ENCODE measurements at regions not wholly inside any gene's neighbourhood (a gene's known extent, or its start where the extent isn't known, plus 50 kb on each side); places are given as distances from the start of the nearest gene placed in this dataset.

GRCh38 chr1:172976222-172977041 lies 74.3 kb downstream of the TNFSF18 start:
- no peak for DNase-seq (ENCODE audit: low read depth in 2 of 2, low spot score in 1 of 2)

DNA sequence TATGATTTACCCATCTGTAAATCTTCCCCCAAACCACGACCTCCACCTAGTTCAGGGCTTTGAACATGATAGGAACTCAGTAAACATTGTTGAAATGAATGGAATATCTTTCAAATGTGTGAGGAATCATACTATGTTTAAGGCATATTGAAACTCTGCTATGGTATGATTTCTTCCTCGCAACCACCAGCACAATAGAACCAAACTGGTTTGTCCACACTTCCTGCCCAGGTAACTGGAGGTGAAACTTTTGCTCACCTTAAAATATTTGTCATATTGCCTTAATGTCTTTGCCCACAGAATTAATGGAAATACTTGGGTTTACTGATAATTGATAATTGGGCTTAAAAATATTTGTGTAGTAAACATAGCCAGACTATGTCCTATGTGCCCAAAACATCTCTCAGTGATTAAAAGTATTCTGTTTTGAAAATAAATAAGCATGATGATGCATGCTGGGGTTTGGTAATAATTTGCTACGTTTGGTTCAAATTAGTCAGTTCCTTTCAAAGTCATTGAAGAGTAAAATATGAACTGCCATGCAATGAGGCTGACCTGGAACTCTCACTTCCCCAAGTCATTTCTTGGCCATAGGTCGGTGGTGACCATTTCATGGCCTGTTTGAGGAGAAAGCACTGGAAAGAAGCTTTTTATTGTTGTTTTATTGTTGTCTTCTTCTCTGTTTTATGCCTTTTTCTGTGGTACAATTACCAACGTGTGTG lies 73.3 kb downstream of the TNFSF18 start:
- DNase-seq (ENCODE audit: low read depth in 2 of 2, low spot score in 1 of 2): no peak

GRCh38 chr1:172978595-172978994 lies 72.1 kb downstream of the TNFSF18 start:
- DNase-seq (ENCODE audit: low read depth in 2 of 2, low spot score in 1 of 2): no peak

- no peak for DNase-seq (ENCODE audit: low read depth in 2 of 2, low spot score in 1 of 2)
Measured at GRCh38 chr1:172979828-172980227, 70.9 kb downstream of the TNFSF18 start.

DNA sequence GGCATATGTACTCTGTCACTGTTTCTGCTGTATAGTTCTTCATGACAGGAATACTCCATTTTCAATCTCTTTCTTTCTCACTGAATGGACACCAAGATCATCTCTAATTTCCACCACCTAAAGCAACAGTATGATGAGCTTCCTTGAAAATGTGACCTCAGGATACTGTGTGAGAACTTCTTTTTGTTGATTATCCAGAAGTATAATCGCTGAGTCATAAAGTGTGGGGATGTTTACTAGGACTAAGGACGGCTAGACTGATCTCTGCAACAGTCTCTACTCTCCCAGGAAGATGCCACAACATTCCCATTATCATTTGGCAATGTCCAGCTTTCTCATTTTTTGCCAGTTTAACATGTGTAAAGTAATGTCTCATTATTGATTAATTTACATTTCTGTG lies 70.3 kb downstream of the TNFSF18 start:
- no peak for DNase-seq (ENCODE audit: low read depth in 2 of 2, low spot score in 1 of 2)

GRCh38 chr1:172980971-172981370 lies 69.8 kb downstream of the TNFSF18 start:
- DNase-seq (ENCODE audit: low read depth in 2 of 2, low spot score in 1 of 2): no peak
